Transverse colon (tissue), 3 donors: ENCODE measurements at regions not wholly inside any gene's neighbourhood (a gene's known extent, or its start where the extent isn't known, plus 50 kb on each side); places are given as distances from the start of the nearest gene placed in this dataset.

ENCODE experiments used
- POLR2A ChIP-seq: fragments of 450-650 bp; IDR thresholded peaks from one replicate; pipeline ENCODE4 v1.6.1; 2016; ENCODE audit warnings: antibody characterized with exemption, mild to moderate bottlenecking, moderate library complexity
- TF ChIP-seq, protein P1 (sequence below), 5 experiments: fragments of 200-600 bp in 3 of 5; fragments of 450-650 bp in 2 of 5; sonication (generic) in 3 of 5; IDR thresholded peaks; 1 replicate in 2 of 5; 2 replicates in 3 of 5; pipeline ENCODE4 v1.5.1; 2016 to 2017; ENCODE audit warnings: antibody characterized with exemption in 5 of 5, inconsistent platforms in 3 of 5, mild to moderate bottlenecking in 2 of 5, moderate library complexity in 1 of 5

DNA sequence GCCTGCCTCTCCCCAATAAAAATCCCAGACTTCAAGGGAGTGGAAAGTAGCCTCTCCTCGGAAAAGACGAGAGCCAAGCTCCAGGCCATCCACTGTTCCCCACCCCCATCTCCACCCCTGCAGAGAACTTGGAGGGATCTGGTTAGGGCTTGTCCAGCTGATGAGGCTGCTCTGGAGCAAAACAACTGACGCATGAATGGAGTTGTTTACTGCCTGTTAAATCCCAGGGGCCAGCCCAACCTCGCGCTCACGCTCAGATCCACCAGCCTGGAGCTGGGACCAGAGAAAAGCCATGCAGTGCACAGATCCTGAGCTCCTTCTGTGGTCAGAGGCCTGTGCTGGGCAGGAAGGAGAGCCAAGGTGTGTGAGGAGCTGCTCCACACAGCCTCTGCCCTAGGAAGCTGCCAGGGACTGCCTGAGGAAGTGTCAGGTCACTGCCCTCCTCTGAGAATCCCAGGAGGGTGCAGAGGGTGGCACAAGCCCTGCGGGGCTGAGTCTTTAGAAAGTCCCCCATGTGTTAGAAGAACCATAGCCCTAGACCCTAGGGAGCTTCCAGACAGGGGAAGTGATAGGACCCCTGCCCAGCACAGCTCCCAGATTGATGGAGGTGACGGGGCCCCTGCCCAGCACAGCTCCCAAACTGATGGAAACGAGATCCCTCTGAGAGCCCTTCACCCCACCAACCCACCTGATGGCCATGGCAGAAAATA lies 109.0 kb upstream of the IPO9 start:
- TF ChIP-seq, protein P1, sequence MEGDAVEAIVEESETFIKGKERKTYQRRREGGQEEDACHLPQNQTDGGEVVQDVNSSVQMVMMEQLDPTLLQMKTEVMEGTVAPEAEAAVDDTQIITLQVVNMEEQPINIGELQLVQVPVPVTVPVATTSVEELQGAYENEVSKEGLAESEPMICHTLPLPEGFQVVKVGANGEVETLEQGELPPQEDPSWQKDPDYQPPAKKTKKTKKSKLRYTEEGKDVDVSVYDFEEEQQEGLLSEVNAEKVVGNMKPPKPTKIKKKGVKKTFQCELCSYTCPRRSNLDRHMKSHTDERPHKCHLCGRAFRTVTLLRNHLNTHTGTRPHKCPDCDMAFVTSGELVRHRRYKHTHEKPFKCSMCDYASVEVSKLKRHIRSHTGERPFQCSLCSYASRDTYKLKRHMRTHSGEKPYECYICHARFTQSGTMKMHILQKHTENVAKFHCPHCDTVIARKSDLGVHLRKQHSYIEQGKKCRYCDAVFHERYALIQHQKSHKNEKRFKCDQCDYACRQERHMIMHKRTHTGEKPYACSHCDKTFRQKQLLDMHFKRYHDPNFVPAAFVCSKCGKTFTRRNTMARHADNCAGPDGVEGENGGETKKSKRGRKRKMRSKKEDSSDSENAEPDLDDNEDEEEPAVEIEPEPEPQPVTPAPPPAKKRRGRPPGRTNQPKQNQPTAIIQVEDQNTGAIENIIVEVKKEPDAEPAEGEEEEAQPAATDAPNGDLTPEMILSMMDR (IDR thresholded peaks at IDR 0.05), result no peak
- no peak for TF ChIP-seq POLR2A
